ENCODE measurements at regions not wholly inside any gene's neighbourhood (a gene's known extent, or its start where the extent isn't known, plus 50 kb on each side); places are given as distances from the start of the nearest gene placed in this dataset.

GRCh38 chr3:159898147-159898546 is 90.5 kb upstream of the IL12A start:
- H3K9me2 ChIP-seq (ENCODE audit: insufficient read depth, low read length) = no peaks in the 10 kb centered on the region
- H3K36me3 ChIP-seq (ENCODE audit: insufficient read depth, low read length) = peaks cover 9% of the 10 kb centered on the region
- no peaks in the 10 kb centered on the region for H3K79me2 ChIP-seq (replicated peaks; ENCODE audit: insufficient read depth, low read length)
- H4K20me1 ChIP-seq (ENCODE audit: insufficient read depth) = no peaks in the 10 kb centered on the region
- no peak overlapping the region for H3K4me3 ChIP-seq (ENCODE audit: low read length)
- no peak overlapping the region for H3K9ac ChIP-seq (ENCODE audit: low read length)
- no peaks in the 10 kb centered on the region for H3K9me3 ChIP-seq (ENCODE audit: low read length)
- no peaks in the 10 kb centered on the region for H3F3A ChIP-seq (ENCODE audit: insufficient read depth, low read length, poor library complexity, severe bottlenecking)
- H3K27me3 ChIP-seq (ENCODE audit: insufficient read depth, low read depth, low read length) = no peaks in the 10 kb centered on the region
- H3K4me2 ChIP-seq (ENCODE audit: low read length) = no peak overlapping the region
- TF ChIP-seq REST (IDR thresholded peaks at IDR 0.05; ENCODE audit: borderline replicate concordance) = no peak
- TF ChIP-seq RAD21 (conservative IDR thresholded peaks at IDR 0.05) = no peak
- TF ChIP-seq EZH2 (IDR thresholded peaks at IDR 0.05; ENCODE audit: borderline replicate concordance, insufficient read depth, low read length, poor library complexity, severe bottlenecking) = no peak
- no peak for TF ChIP-seq SMC3 (conservative IDR thresholded peaks at IDR 0.05; ENCODE audit: poor library complexity)
- TF ChIP-seq POLR2AphosphoS5 (IDR thresholded peaks at IDR 0.05) = no peak
- TF ChIP-seq CTCF (IDR thresholded peaks at IDR 0.05; ENCODE audit: poor library complexity, severe bottlenecking) = no peak
- TF ChIP-seq EP300 (conservative IDR thresholded peaks at IDR 0.05; ENCODE audit: poor library complexity, severe bottlenecking) = no peak
- TF ChIP-seq TAF1 (IDR thresholded peaks at IDR 0.05; ENCODE audit: low read depth) = no peak
- no peak overlapping the region for H2AFZ ChIP-seq (ENCODE audit: low read depth, low read length)
- no peak overlapping the region for H3K27ac ChIP-seq (ENCODE audit: low read length)

- Histone ChIP-seq H2AFZ (ENCODE audit: low read depth, low read length) (no peak overlapping the region), H3K4me3 (ENCODE audit: low read length) (no peak overlapping the region), H3K36me3 (ENCODE audit: insufficient read depth, low read length) (peaks cover 4% of the 10 kb centered on the region), H3K9ac (ENCODE audit: low read length) (no peak overlapping the region), H3K27me3 (ENCODE audit: insufficient read depth, low read depth, low read length) (no peaks in the 10 kb centered on the region), H3F3A (ENCODE audit: insufficient read depth, low read length, poor library complexity, severe bottlenecking) (no peaks in the 10 kb centered on the region), H3K9me2 (ENCODE audit: insufficient read depth, low read length) (no peaks in the 10 kb centered on the region), H3K4me2 (ENCODE audit: low read length) (no peak overlapping the region), H3K79me2 (replicated peaks; ENCODE audit: insufficient read depth, low read length) (no peaks in the 10 kb centered on the region), H4K20me1 (ENCODE audit: insufficient read depth) (no peaks in the 10 kb centered on the region), H3K27ac (ENCODE audit: low read length) (no peak overlapping the region), H3K9me3 (ENCODE audit: low read length) (no peaks in the 10 kb centered on the region)
- TF ChIP-seq CTCF (IDR thresholded peaks at IDR 0.05; ENCODE audit: poor library complexity, severe bottlenecking) = no peak
- TF ChIP-seq MXI1 (conservative IDR thresholded peaks at IDR 0.05; ENCODE audit: poor library complexity, severe bottlenecking) = no peak
- TF ChIP-seq RAD21 (conservative IDR thresholded peaks at IDR 0.05) = no peak
- no peak for TF ChIP-seq REST (IDR thresholded peaks at IDR 0.05; ENCODE audit: borderline replicate concordance)
- no peak for TF ChIP-seq SMC3 (conservative IDR thresholded peaks at IDR 0.05; ENCODE audit: poor library complexity)
- TF ChIP-seq POLR2AphosphoS5 (IDR thresholded peaks at IDR 0.05) = no peak
- TF ChIP-seq EZH2 (IDR thresholded peaks at IDR 0.05; ENCODE audit: borderline replicate concordance, insufficient read depth, low read length, poor library complexity, severe bottlenecking) = no peak
- no peak for TF ChIP-seq EP300 (conservative IDR thresholded peaks at IDR 0.05; ENCODE audit: poor library complexity, severe bottlenecking)
- TF ChIP-seq TAF1 (IDR thresholded peaks at IDR 0.05; ENCODE audit: low read depth) = no peak
Measured at GRCh38 chr3:159899166-159899565, 89.5 kb upstream of the IL12A start.

Measured in neural cell (in vitro differentiated cells).